ENCODE measurements at regions not wholly inside any gene's neighbourhood (a gene's known extent, or its start where the extent isn't known, plus 50 kb on each side); places are given as distances from the start of the nearest gene placed in this dataset.

DNA sequence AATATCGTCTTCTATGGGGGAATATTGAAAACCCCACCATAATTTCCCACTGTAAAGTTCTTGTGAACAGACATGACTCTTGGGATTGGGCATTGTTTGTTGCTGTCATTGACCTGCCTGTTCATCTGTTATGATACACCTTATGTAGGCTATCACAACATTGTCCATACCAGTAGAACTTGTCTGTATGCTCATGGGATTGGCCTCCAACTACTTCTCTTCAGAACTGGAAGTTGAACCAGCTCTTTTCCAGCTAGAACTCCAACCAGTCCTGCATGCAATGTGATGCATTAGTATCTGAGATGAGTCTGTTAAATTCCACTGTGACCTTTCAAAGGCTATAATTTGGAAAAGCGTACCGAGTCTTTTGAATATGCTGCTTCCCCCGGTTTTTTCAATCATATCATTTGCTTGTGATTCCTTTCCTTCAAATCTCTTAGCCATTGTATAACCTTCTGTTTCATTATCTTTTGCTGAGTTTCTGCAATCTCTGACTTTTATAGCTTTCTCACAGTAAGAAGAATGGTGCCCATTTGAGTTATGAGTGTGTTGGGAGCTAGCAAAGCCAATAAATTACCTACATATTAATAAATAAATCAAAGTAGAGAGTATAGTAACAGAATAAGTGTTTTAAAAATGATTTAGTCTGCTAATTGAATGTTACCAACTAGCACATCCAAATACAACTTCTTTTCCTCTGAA is 101.9 kb downstream of the PLK2 start:
- in situ Hi-C loops (cut with MboI; ENCODE audit: low sequenced_read_pairs) = no loop called here

GRCh38 chr5:58357121-58357520 is 102.8 kb downstream of the PLK2 start:
- in situ Hi-C loops (cut with MboI; ENCODE audit: low sequenced_read_pairs) = no loop called here

- in situ Hi-C loops (cut with MboI; ENCODE audit: low sequenced_read_pairs) = no loop called here
Measured at GRCh38 chr5:58356662-58357061, 103.2 kb downstream of the PLK2 start.

GRCh38 chr5:58354827-58355226 is 105.1 kb downstream of the PLK2 start:
- in situ Hi-C loops (cut with MboI; ENCODE audit: low sequenced_read_pairs) = no loop called here

DNA sequence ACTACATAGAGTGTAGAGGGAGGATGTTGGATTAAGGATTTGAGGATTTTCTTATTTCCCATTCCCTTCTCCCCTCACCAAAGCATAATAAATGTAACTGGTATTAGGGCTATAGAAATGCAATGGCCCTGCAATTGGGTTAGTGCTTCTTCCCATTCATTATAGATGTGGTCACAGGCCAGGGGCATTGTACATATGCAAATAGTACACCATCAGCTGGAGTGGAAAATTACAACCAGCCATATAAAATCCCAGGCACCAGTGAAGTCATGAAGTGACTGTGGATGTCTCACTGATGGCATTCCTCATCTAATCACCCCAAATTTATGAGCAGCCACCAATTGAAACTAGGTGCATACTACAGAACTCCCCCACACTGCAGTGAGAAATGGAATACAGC is 105.9 kb downstream of the PLK2 start:
- in situ Hi-C loops (cut with MboI; ENCODE audit: low sequenced_read_pairs) = no loop called here

DNA sequence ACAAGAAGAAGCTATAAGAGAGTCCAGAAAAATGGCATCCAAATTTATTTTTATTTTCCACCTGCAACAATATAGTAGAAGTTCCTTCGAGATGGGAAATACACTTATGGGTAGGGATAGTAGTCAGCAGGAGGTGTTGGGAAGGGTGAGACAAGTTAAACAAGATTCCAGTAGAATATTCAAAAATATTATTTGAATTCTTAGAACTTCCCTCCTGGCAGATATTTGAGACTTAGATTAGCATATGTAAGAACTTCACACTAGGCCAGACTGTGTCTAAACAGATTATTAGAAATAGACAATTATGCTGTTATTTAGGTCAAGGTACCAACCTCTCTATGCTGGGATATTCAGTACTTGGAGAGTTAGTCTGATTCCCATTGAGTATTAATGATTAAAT is 108.7 kb downstream of the PLK2 start:
- in situ Hi-C loops (cut with MboI; ENCODE audit: low sequenced_read_pairs) = no loop called here

GRCh38 chr5:58348996-58349728 is 110.7 kb downstream of the PLK2 start:
- in situ Hi-C loops (cut with MboI; ENCODE audit: low sequenced_read_pairs) = no loop called here

DNA sequence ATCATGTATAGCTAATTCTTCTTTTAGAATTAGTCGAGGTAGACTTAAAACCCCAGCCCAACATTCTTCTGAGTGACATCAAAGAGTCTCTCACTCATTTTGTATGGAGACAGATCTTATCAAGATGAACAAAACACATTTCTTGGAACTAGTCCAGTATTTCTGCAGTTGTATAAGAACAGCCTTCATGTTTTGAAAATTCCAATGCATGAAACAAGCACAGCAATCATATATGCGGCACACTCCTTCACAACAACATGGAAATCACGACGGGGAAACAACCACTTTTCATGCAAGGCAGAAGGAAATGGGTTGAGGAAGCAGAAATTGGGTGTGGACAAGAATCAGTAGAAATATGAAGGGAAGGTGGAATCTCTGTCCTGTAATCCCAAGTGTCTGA is 113.8 kb downstream of the PLK2 start:
- in situ Hi-C loops (cut with MboI; ENCODE audit: low sequenced_read_pairs) = no loop called here

- in situ Hi-C loops (cut with MboI; ENCODE audit: low sequenced_read_pairs) = no loop called here
Measured at GRCh38 chr5:58341476-58341875, 118.4 kb downstream of the PLK2 start.

DNA sequence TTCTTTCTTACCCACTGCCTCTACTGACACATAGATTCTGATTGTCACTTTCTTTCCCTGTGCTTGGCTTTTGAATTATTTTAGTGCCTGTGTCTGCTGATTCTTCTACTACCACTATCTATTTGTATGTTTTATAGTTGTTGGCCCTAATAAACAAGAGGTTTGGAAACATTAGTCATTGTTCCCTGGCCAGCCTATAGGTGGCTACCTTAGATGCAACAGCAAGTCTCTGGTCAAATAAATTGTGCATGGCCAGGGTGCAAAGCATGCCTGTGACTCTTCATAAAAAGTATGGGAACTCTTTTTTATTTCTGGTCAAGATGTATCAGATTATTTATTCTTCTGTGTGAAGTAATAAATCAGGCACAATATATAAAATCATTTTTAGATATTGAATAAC is 124.4 kb downstream of the PLK2 start:
- in situ Hi-C loops (cut with MboI; ENCODE audit: low sequenced_read_pairs) = no loop called here

DNA sequence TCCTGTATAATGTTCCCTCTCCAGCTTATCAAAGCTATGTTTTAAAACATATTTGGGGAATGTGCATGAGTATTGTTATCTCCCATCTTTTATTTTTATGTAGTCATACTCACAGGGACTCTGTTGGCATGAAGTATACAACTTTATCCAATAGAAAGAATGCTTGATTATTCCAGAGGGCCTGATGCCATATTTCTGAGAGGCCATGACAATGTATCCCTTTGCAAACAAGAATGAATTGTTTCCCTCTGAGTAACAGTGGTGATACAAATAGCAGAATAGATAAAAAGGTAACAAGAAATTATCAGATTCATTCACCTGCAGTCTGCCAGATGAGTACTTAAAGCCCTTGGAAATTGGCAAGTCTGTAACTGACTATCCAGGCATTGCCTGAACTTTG is 125.9 kb downstream of the PLK2 start:
- in situ Hi-C loops (cut with MboI; ENCODE audit: low sequenced_read_pairs) = no loop called here

GRCh38 chr5:58330781-58331180 is 129.1 kb downstream of the PLK2 start:
- in situ Hi-C loops (cut with MboI; ENCODE audit: low sequenced_read_pairs) = no loop called here

DNA sequence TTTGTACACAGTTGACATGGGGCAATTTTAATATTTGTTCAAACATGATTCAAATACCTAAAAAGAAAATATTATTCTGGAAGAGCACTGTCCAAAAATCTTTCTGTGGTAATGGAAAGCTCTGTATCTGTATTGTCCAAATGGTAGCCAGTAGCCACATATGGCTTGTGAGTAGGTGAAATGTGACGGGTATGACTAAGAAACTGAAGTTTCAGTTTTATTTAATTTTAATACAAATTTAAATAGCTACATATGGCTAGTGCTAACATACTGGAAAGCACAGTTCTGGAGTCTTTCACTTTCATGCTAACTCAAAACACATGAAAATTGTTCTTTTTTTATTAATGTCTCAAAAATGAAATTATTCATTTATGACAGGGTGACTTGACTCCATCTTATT is 132.6 kb downstream of the PLK2 start:
- in situ Hi-C loops (cut with MboI; ENCODE audit: low sequenced_read_pairs) = no loop called here

- in situ Hi-C loops (cut with MboI; ENCODE audit: low sequenced_read_pairs) = no loop called here
Measured at GRCh38 chr5:58326022-58326421, 133.9 kb downstream of the PLK2 start.

GRCh38 chr5:58322453-58322852 is 137.4 kb downstream of the PLK2 start:
- in situ Hi-C loops (cut with MboI; ENCODE audit: low sequenced_read_pairs) = no loop called here

GRCh38 chr5:58318468-58318867 is 141.4 kb downstream of the PLK2 start:
- in situ Hi-C loops (cut with MboI; ENCODE audit: low sequenced_read_pairs) = no loop called here

- in situ Hi-C loops (cut with MboI; ENCODE audit: low sequenced_read_pairs) = no loop called here
Measured at GRCh38 chr5:58317808-58318207, 142.1 kb downstream of the PLK2 start.

GRCh38 chr5:58317009-58317408 is 142.9 kb downstream of the PLK2 start:
- in situ Hi-C loops (cut with MboI; ENCODE audit: low sequenced_read_pairs) = no loop called here

GRCh38 chr5:58315794-58316193 is 144.1 kb downstream of the PLK2 start:
- in situ Hi-C loops (cut with MboI; ENCODE audit: low sequenced_read_pairs) = no loop called here

DNA sequence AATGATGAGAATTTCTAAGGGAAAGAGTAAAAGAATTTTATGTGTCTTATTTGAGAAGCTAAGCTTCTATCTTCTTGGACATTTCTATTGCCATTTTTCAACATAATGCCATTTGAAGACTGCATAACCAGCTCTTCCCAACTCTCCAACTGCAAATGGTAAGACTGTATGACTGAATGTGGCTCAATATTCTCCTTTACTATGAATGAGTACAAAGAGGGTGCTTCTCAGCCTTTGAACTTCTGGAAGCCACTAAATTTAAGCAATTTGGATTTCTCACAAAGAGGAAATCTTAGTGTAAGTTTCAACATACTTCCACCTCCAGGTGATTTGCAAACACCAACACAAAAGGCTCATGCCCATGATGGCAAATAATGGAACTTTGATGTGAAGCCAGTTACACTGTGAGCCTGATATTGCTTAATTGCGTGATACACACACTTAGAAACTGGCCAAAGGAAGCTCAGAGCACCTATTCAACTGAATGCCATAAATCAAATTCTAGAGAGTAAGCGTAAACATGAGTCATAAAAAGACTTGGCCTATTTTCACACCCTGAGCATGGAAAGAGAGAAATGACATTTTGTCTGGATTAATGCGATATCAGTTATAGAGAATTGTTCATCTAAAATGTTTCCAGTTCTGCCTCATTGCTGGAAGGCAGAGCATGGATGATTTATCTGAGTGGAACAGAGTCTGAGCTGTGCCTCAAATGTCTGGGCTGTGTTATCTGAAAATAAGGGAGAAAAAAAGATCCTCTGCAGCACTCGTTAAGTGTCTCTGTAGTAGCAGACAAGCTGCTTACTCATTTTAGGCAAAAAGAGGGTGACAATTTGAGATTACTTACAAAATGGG is 145.3 kb downstream of the PLK2 start:
- in situ Hi-C loops (cut with MboI; ENCODE audit: low sequenced_read_pairs) = no loop called here

GRCh38 chr5:58312299-58312698 is 147.6 kb downstream of the PLK2 start:
- in situ Hi-C loops (cut with MboI; ENCODE audit: low sequenced_read_pairs) = no loop called here

DNA sequence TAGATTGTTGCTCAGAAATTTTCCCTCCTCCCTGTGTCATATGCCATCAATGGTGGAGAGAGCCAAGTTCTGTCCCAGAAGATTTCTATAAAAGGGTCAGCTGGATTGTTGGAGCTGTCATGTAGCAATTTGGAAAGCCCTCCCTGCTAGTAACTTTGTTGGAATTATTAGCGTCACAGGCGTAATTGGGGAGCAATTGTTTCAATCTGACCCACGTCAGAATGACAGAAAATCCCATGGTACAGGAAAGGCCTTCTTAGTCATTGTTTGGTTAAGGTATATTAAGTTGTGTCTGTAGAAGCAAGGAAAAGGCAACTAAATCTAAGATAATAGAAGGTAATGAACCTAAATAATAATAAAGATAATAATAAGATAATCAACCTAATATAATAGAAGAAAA is 148.4 kb downstream of the PLK2 start:
- in situ Hi-C loops (cut with MboI; ENCODE audit: low sequenced_read_pairs) = no loop called here

Measured in hTERT RPE-1 (cell line).